Adrenal gland (tissue), 5 donors: ENCODE measurements at regions not wholly inside any gene's neighbourhood (a gene's known extent, or its start where the extent isn't known, plus 50 kb on each side); places are given as distances from the start of the nearest gene placed in this dataset.

ENCODE experiments used
- CTCF ChIP-seq, 6 experiments: fragments of 450-650 bp in 4 of 6; fragments of 200-600 bp in 2 of 6; sonication (generic) in 1 of 6; IDR thresholded peaks; 1 replicate in 5 of 6; 2 replicates in 1 of 6; pipeline versions ENCODE4 v1.5.1 to v1.8.0; 2016 to 2021; ENCODE audit warnings: antibody characterized with exemption in 6 of 6, mild to moderate bottlenecking in 2 of 6, moderate library complexity in 1 of 6
- POLR2A ChIP-seq, 2 donors: fragments of 450-650 bp; IDR thresholded peaks; one replicate each; pipeline ENCODE4 v1.6.1; 2017; ENCODE audit warnings: antibody characterized with exemption in 2 of 2, mild to moderate bottlenecking in 2 of 2, moderate library complexity in 1 of 2
- donor health status: DM: no; HTN: no; CAD: no.

DNA sequence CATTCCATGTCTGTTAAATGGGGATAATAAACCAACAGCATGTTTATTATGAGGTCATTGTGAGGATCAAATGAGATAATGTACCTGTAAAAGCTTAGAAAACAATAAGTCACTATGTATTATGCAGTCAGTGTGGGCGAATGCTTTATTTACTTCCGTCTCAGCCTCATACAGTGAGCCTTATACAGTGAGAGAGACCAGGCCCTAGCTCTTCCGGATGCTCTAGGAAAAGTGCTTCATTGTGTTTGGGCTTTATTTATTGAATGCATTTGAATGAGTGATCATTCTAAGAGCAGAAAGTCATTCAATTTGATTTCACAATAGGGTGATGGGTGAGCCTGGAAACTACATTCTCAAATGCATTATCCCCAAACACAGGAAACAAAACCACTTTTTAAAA lies 603.9 kb upstream of the FANCL start:
- no peak for TF ChIP-seq CTCF (IDR thresholded peaks at IDR 0.05)
- no peak for TF ChIP-seq POLR2A (IDR thresholded peaks at IDR 0.05)
